ENCODE measurements at regions not wholly inside any gene's neighbourhood (a gene's known extent, or its start where the extent isn't known, plus 50 kb on each side); places are given as distances from the start of the nearest gene placed in this dataset.

DNA sequence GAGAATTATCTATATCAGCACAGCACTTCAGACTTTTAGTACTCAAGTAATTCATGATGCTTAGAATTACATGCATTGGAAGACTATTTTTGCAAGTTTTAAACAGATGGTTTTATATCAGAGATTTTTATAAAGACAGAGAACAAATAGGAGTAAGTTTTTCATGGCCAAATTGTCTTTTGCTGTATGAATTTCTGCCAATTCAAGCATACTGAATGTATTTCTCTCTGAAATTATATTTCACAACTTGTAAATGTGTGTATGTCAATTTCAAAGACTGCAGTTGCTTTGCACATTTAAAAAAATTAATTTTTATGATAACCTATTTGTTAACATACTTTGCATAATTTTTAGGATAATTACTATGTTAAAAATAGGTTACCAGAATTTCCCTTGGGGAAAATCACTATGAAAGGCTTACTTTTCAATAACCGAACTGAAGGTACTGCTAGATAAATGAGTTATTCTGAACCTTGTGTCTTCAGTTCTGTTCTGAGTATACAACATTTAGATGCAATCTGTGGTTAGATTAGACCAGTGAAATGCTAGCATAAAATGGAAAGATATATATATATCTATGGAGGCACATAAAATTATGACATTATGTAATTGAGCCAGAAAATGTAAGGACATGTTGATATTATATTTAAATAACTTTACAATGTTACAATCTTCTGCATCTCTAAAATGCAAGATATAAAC lies 1344.2 kb upstream of the PABPC4L start:
- no peak overlapping the region for H3K27ac ChIP-seq (ENCODE audit: insufficient read depth, low read depth, low read length, poor library complexity, severe bottlenecking)
- no peaks in the 10 kb centered on the region for H3K36me3 ChIP-seq (ENCODE audit: control insufficient read depth, insufficient read depth, low read length)
- WGBS, 2 experiments: 91 to 96% methylated on average over 1 of the region's 1 CpG
- no peaks in the 10 kb centered on the region for H3K9me3 ChIP-seq (ENCODE audit: control insufficient read depth, low read length)
- no peak overlapping the region for H3K4me3 ChIP-seq (ENCODE audit: insufficient read depth, low read depth, low read length)
- H3K4me1 ChIP-seq (ENCODE audit: control insufficient read depth, insufficient read depth, low read length): no peaks in the 10 kb centered on the region
- no peaks in the 10 kb centered on the region for H3K27me3 ChIP-seq (ENCODE audit: control insufficient read depth, insufficient read depth, low read length, poor library complexity, severe bottlenecking)

DNA sequence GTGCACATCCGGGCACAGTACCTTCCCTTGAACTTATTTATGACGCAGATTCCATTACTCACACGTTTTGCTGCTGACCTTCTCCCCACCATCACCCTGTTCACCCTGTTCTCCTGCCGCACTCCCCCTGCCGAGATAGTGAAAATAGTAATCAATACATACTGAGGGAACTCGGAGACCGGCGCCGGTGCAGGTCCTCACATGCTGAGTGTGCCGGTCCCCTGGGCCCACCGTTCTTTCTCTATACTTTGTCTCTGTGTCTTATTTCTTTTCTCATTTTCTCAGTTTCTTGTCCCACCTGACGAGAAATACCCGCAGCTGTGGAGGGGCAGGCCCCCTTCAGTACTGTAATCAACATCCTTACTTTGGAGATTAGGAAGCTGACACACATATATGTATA lies 1337.1 kb upstream of the PABPC4L start:
- Histone ChIP-seq H3K36me3 (ENCODE audit: control insufficient read depth, insufficient read depth, low read length) (no peaks in the 10 kb centered on the region), H3K27ac (ENCODE audit: insufficient read depth, low read depth, low read length, poor library complexity, severe bottlenecking) (no peak overlapping the region), H3K9me3 (ENCODE audit: control insufficient read depth, low read length) (no peaks in the 10 kb centered on the region), H3K4me1 (ENCODE audit: control insufficient read depth, insufficient read depth, low read length) (no peaks in the 10 kb centered on the region), H3K4me3 (ENCODE audit: insufficient read depth, low read depth, low read length) (no peak overlapping the region), H3K27me3 (ENCODE audit: control insufficient read depth, insufficient read depth, low read length, poor library complexity, severe bottlenecking) (no peaks in the 10 kb centered on the region)
- 93 to 99% methylated on average over 11 to 13 of the region's 13 CpGs for WGBS, 2 experiments

DNA sequence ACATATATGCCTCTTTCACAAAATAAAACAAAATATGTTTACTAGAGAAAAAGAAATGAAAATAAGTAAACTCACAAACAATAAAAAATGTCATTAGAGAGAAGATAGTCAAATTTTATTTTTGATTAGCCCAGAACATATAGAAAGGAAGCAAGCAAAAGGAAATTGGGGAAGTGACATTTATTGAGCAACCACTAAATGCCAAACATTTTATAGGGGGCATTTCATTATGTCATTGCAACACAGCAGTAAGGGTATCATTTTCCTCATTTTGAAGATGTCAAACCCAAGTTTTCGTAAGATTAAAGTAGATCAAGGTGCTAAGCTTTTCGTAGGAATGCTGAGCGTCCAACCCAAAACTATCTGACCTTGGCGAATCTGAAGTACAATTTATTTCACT lies 1331.5 kb upstream of the PABPC4L start:
- WGBS, 2 experiments: 98 to 100% methylated on average over 4 of the region's 4 CpGs
- Histone ChIP-seq H3K4me1 (ENCODE audit: control insufficient read depth, insufficient read depth, low read length) (no peaks in the 10 kb centered on the region), H3K36me3 (ENCODE audit: control insufficient read depth, insufficient read depth, low read length) (no peaks in the 10 kb centered on the region), H3K27me3 (ENCODE audit: control insufficient read depth, insufficient read depth, low read length, poor library complexity, severe bottlenecking) (no peaks in the 10 kb centered on the region), H3K9me3 (ENCODE audit: control insufficient read depth, low read length) (no peaks in the 10 kb centered on the region), H3K4me3 (ENCODE audit: insufficient read depth, low read depth, low read length) (no peak overlapping the region), H3K27ac (ENCODE audit: insufficient read depth, low read depth, low read length, poor library complexity, severe bottlenecking) (no peak overlapping the region)

DNA sequence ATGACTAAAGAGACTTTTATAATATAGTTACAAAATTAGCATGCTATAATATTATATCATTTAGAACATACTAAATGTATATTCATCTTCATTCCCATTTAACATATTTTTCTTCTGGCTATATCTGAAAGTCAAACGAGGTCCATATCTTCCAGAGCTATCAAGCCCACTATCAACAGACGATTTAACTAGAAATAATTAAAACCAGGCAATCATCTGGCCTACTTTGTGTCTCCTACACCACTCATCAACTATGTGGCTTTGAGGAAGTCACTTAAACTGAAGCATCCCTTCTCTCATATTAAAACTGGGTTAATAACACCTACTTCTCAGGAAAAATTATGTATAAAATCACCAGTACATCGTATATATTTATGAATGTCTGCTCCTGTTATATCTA lies 1330.5 kb upstream of the PABPC4L start:
- H3K27me3 ChIP-seq (ENCODE audit: control insufficient read depth, insufficient read depth, low read length, poor library complexity, severe bottlenecking): no peaks in the 10 kb centered on the region
- H3K9me3 ChIP-seq (ENCODE audit: control insufficient read depth, low read length): no peaks in the 10 kb centered on the region
- no peak overlapping the region for H3K27ac ChIP-seq (ENCODE audit: insufficient read depth, low read depth, low read length, poor library complexity, severe bottlenecking)
- H3K4me3 ChIP-seq (ENCODE audit: insufficient read depth, low read depth, low read length): no peak overlapping the region
- H3K4me1 ChIP-seq (ENCODE audit: control insufficient read depth, insufficient read depth, low read length): no peaks in the 10 kb centered on the region
- WGBS, 2 experiments: 92 to 97% methylated on average over 2 to 3 of the region's 3 CpGs
- H3K36me3 ChIP-seq (ENCODE audit: control insufficient read depth, insufficient read depth, low read length): no peaks in the 10 kb centered on the region

DNA sequence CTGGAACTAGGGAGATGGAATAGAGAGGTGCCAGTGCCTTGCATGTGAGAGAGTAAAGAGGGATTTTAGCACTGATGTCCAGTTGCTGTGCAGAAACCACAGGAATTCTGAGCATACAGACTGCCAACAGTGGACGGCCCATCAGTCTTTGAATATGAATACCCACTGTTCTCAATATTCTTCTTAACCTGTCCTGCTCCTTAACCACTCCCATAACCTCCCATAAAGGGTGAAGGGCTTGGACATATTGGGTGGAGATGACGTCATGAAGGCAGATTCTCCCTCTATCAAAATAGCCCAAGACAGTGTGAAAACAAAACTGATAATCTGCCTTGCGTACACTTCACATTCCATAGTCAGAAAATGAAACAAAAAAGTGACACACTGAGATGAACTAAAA lies 1313.7 kb upstream of the PABPC4L start:
- no peaks in the 10 kb centered on the region for H3K27me3 ChIP-seq (ENCODE audit: control insufficient read depth, insufficient read depth, low read length, poor library complexity, severe bottlenecking)
- no peaks in the 10 kb centered on the region for H3K36me3 ChIP-seq (ENCODE audit: control insufficient read depth, insufficient read depth, low read length)
- H3K9me3 ChIP-seq (ENCODE audit: control insufficient read depth, low read length): no peaks in the 10 kb centered on the region
- H3K4me3 ChIP-seq (ENCODE audit: insufficient read depth, low read depth, low read length): no peak overlapping the region
- WGBS, 2 experiments: 87 to 98% methylated on average over 3 of the region's 3 CpGs
- H3K27ac ChIP-seq (ENCODE audit: insufficient read depth, low read depth, low read length, poor library complexity, severe bottlenecking): no peak overlapping the region
- no peaks in the 10 kb centered on the region for H3K4me1 ChIP-seq (ENCODE audit: control insufficient read depth, insufficient read depth, low read length)

DNA sequence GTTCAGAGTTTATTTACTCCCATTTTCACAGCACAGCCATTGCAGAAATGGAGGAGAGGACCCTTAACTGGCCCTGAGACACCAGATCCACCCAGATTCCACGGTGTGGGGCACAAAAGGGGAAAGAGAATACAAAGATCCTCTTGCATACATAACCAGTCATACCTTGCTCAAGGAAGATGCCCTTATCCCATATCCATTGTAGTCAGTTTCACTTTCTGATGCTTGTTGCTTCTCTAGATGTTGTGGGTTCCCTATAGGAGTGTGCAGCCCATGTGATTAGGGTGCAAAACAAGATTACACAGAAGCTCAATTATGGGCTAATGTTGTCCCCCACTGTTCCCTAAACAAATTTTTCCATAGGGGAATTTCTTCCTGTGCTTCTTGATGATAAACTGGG lies 1309.0 kb upstream of the PABPC4L start:
- 85 to 90% methylated on average over 1 of the region's 1 CpG for WGBS, 2 experiments
- H3K4me3 ChIP-seq (ENCODE audit: insufficient read depth, low read depth, low read length): no peak overlapping the region
- H3K27ac ChIP-seq (ENCODE audit: insufficient read depth, low read depth, low read length, poor library complexity, severe bottlenecking): no peak overlapping the region
- no peaks in the 10 kb centered on the region for H3K36me3 ChIP-seq (ENCODE audit: control insufficient read depth, insufficient read depth, low read length)
- H3K9me3 ChIP-seq (ENCODE audit: control insufficient read depth, low read length): no peaks in the 10 kb centered on the region
- H3K4me1 ChIP-seq (ENCODE audit: control insufficient read depth, insufficient read depth, low read length): no peaks in the 10 kb centered on the region
- H3K27me3 ChIP-seq (ENCODE audit: control insufficient read depth, insufficient read depth, low read length, poor library complexity, severe bottlenecking): no peaks in the 10 kb centered on the region

DNA sequence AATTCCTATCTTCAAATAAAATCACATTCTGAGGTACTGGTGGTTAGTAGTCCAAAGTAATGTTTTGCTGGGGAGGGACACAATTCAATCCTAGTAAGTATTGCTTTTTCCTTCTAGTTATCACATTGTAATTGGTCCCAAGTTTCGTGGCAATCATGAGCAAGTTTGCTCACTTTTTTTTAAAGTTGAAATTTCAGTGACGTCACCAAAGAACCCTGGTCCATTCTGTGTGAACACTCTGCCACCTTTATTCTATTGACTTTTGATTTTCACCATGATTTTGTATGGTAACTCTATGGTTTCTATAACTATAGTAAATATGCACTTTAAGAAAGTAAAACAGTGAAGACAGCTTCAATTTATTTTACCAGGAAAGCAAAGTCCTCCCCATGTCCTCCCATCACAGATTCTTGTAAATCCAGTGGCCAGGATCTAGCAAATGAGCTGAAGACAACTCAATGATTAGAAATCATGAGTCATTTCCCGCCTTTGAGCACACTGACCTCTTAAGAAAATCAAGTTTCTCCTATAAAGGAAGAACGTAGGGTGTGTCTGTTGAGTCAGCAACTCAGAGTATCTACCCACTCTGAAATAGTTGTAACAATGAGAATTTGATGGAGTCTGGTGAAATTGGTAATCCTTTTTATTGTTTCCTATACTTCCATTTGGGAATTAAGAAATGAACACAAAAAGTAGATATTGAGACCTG lies 1306.6 kb upstream of the PABPC4L start:
- no peaks in the 10 kb centered on the region for H3K27me3 ChIP-seq (ENCODE audit: control insufficient read depth, insufficient read depth, low read length, poor library complexity, severe bottlenecking)
- 94 to 97% methylated on average over 4 of the region's 4 CpGs for WGBS, 2 experiments
- H3K9me3 ChIP-seq (ENCODE audit: control insufficient read depth, low read length): no peaks in the 10 kb centered on the region

DNA sequence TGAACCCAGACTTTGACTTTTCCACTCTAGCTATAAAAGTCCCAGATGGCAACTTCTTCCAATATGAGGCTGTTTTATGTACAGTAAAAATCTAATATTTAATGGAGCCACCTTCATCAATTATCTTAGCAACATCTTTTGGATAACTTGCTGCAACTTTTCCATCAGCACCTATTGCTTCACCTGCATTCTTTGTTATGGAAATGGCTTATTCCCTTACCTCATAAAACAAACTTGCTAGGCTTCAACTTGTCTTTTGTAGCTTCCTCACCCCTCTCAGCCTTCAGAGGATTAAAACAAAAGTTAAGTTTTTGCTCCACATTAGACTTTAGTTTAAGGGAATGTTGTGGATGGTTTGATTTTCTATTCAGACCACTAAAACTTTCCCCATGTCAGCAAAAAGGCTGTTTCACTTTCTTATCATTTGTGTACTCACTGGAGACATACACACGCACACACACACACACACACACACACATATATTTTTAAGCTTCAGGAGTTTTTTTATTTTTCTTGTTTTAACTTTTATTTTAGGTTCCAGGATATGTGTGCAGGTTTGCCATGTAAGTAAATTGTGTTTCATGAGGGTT lies 1296.1 kb upstream of the PABPC4L start:
- no peak overlapping the region for H3K27ac ChIP-seq (ENCODE audit: insufficient read depth, low read depth, low read length, poor library complexity, severe bottlenecking)
- WGBS, 2 experiments: no CpG with 5 or more reads among the region's 1 CpG
- H3K27me3 ChIP-seq (ENCODE audit: control insufficient read depth, insufficient read depth, low read length, poor library complexity, severe bottlenecking): no peaks in the 10 kb centered on the region
- no peaks in the 10 kb centered on the region for H3K36me3 ChIP-seq (ENCODE audit: control insufficient read depth, insufficient read depth, low read length)
- H3K9me3 ChIP-seq (ENCODE audit: control insufficient read depth, low read length): no peaks in the 10 kb centered on the region
- no peak overlapping the region for H3K4me3 ChIP-seq (ENCODE audit: insufficient read depth, low read depth, low read length)
- no peaks in the 10 kb centered on the region for H3K4me1 ChIP-seq (ENCODE audit: control insufficient read depth, insufficient read depth, low read length)

More for the DNA sequence above, 1306.6 kb upstream of the PABPC4L start:
- H3K4me1 ChIP-seq (ENCODE audit: control insufficient read depth, insufficient read depth, low read length): no peaks in the 10 kb centered on the region
- H3K4me3 ChIP-seq (ENCODE audit: insufficient read depth, low read depth, low read length): no peak overlapping the region
- H3K27ac ChIP-seq (ENCODE audit: insufficient read depth, low read depth, low read length, poor library complexity, severe bottlenecking): no peak overlapping the region
- H3K36me3 ChIP-seq (ENCODE audit: control insufficient read depth, insufficient read depth, low read length): no peaks in the 10 kb centered on the region

DNA sequence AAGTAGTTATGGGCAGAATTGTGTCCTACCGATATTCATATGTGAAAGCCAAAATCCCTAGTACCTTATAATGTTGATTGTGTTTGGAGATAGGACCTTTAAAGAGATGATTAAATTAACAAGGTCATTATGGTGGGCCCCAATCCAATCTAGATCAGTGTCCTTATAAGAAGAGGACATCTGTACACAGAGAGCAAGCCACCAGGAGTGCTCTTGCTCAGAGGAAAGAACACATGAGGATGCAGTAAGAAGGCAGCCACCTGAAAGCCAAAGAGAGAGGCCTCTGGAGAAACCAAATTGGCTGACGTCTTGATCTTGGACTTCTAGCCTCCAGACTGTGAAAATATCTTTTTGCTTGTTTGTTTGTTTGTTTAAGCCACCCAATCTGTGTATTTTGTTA lies 1290.8 kb upstream of the PABPC4L start:
- H3K27ac ChIP-seq (ENCODE audit: insufficient read depth, low read depth, low read length, poor library complexity, severe bottlenecking): no peak overlapping the region
- no peak overlapping the region for H3K4me3 ChIP-seq (ENCODE audit: insufficient read depth, low read depth, low read length)
- WGBS, 2 experiments: 96% methylated on average over 2 of the region's 2 CpGs
- H3K36me3 ChIP-seq (ENCODE audit: control insufficient read depth, insufficient read depth, low read length): no peaks in the 10 kb centered on the region
- H3K4me1 ChIP-seq (ENCODE audit: control insufficient read depth, insufficient read depth, low read length): no peaks in the 10 kb centered on the region
- H3K27me3 ChIP-seq (ENCODE audit: control insufficient read depth, insufficient read depth, low read length, poor library complexity, severe bottlenecking): no peaks in the 10 kb centered on the region
- no peaks in the 10 kb centered on the region for H3K9me3 ChIP-seq (ENCODE audit: control insufficient read depth, low read length)

DNA sequence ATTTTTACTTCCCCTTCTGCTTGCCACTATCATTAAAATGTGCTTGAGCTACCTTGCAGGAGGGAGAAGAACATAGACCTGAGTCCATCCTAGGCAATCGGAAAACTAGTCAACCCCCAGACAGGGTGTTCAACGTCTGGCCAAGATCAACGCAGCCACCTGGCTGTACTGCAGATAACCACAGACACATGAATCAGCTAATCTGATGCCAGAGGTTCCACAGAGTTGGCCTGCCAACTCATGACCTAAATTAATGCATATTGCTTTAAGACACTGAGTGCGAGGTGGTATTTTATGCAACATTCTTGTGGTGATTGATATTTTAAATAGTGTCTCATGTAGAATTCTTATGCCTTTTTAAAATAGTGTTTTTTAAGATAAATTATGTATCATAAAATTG lies 1283.8 kb upstream of the PABPC4L start:
- 82 to 91% methylated on average over 4 of the region's 4 CpGs for WGBS, 2 experiments

More for the DNA sequence above, 1283.8 kb upstream of the PABPC4L start:
- Histone ChIP-seq H3K9me3 (ENCODE audit: control insufficient read depth, low read length) (no peaks in the 10 kb centered on the region), H3K27ac (ENCODE audit: insufficient read depth, low read depth, low read length, poor library complexity, severe bottlenecking) (no peak overlapping the region), H3K36me3 (ENCODE audit: control insufficient read depth, insufficient read depth, low read length) (no peaks in the 10 kb centered on the region), H3K27me3 (ENCODE audit: control insufficient read depth, insufficient read depth, low read length, poor library complexity, severe bottlenecking) (no peaks in the 10 kb centered on the region), H3K4me3 (ENCODE audit: insufficient read depth, low read depth, low read length) (no peak overlapping the region), H3K4me1 (ENCODE audit: control insufficient read depth, insufficient read depth, low read length) (no peaks in the 10 kb centered on the region)

Measured in ectodermal cell (in vitro differentiated cells).